SK-N-SH treated with all-trans-retinoic acid at 6 μM for 48 hours (cell line): ENCODE measurements at regions not wholly inside any gene's neighbourhood (a gene's known extent, or its start where the extent isn't known, plus 50 kb on each side); places are given as distances from the start of the nearest gene placed in this dataset.

Source experiments
- ATAC-seq: fragments of 200-7000 bp; cut with Tn5 transposase; 3 replicates; pipeline ENCODE4 v1.9.1; 2020; ENCODE audit warnings: mild to moderate bottlenecking, moderate library complexity
- ARNTL ChIP-seq: fragments of 450-650 bp; formaldehyde crosslinking; IDR thresholded peaks from 2 replicates; pipeline ENCODE4 v1.5.0; 2020; ENCODE audit warnings: low read depth, mild to moderate bottlenecking, moderate library complexity, borderline replicate concordance
- CREB5 ChIP-seq: fragments of 250-450 bp; sonication (Bioruptor Pico); IDR thresholded peaks from 2 replicates; pipeline ENCODE4 v1.5.1; 2020; ENCODE audit warnings: low read depth, mild to moderate bottlenecking, moderate library complexity
- ESRRG ChIP-seq: fragments of 250-450 bp; sonication (Bioruptor Pico); IDR thresholded peaks from 2 replicates; pipeline ENCODE4 v1.6.1; 2021; ENCODE audit warnings: mild to moderate bottlenecking
- ISL1 ChIP-seq: fragments of 250-450 bp; sonication (Bioruptor Pico); IDR thresholded peaks from 2 replicates; pipeline ENCODE4 v2.1.2; 2022; ENCODE audit warnings: mild to moderate bottlenecking, moderate library complexity
- OSR1 ChIP-seq: fragments of 250-450 bp; sonication (Bioruptor Pico); IDR thresholded peaks from 2 replicates; pipeline ENCODE4 v1.8.0; 2022; ENCODE audit warnings: moderate library complexity, mild to moderate bottlenecking, inconsistent platforms
- PPARA ChIP-seq: fragments of 250-450 bp; sonication (Bioruptor Pico); IDR thresholded peaks from 2 replicates; pipeline ENCODE4 v1.5.0; 2020; ENCODE audit warnings: mild to moderate bottlenecking, borderline replicate concordance
- RARB ChIP-seq: fragments of 250-450 bp; sonication (Bioruptor Pico); IDR thresholded peaks from 2 replicates; pipeline ENCODE4 v1.8.0; 2021; ENCODE audit warnings: mild to moderate bottlenecking, moderate library complexity
- SNAI2 ChIP-seq: fragments of 250-450 bp; sonication (Bioruptor Pico); IDR thresholded peaks from 2 replicates; pipeline ENCODE4 v1.5.0; 2020; ENCODE audit warnings: mild to moderate bottlenecking, moderate library complexity
- TCF4 ChIP-seq: fragments of 250-450 bp; sonication (Bioruptor Pico); IDR thresholded peaks from 2 replicates; pipeline ENCODE4 v1.8.0; 2021; ENCODE audit warnings: mild to moderate bottlenecking, moderate library complexity, borderline replicate concordance
- TOX ChIP-seq: fragments of 250-450 bp; sonication (Bioruptor Pico); IDR thresholded peaks from 2 replicates; pipeline ENCODE4 v1.8.0; 2021; ENCODE audit warnings: mild to moderate bottlenecking, moderate library complexity, borderline replicate concordance
- ZC3H10 ChIP-seq: fragments of 250-450 bp; sonication (Bioruptor Pico); IDR thresholded peaks from 2 replicates; pipeline ENCODE4 v1.5.1; 2021; ENCODE audit warnings: mild to moderate bottlenecking, moderate library complexity
- ZFP3 ChIP-seq: fragments of 250-450 bp; sonication (Bioruptor Pico); IDR thresholded peaks from 2 replicates; pipeline ENCODE4 v1.5.0; 2020; ENCODE audit warnings: mild to moderate bottlenecking, moderate library complexity
- ZFP30 ChIP-seq: fragments of 450-650 bp; formaldehyde crosslinking; IDR thresholded peaks from 2 replicates; pipeline ENCODE4 v1.5.0; 2022; ENCODE audit warnings: mild to moderate bottlenecking, moderate library complexity
- ZNF565 ChIP-seq: fragments of 450-650 bp; formaldehyde crosslinking; conservative IDR thresholded peaks from 2 replicates; pipeline ENCODE4 v1.5.0; 2020; ENCODE audit warnings: low read depth, mild to moderate bottlenecking, moderate library complexity
- ZNF70 ChIP-seq: fragments of 450-650 bp; formaldehyde crosslinking; IDR thresholded peaks from 2 replicates; pipeline ENCODE4 v1.5.0; 2020; ENCODE audit warnings: mild to moderate bottlenecking, moderate library complexity
- ZNF8 ChIP-seq: fragments of 450-650 bp; formaldehyde crosslinking; IDR thresholded peaks from 2 replicates; pipeline ENCODE4 v1.5.0; 2020; ENCODE audit warnings: mild to moderate bottlenecking, moderate library complexity
- TF ChIP-seq, protein P1 (sequence below): fragments of 250-450 bp; sonication (Bioruptor Pico); IDR thresholded peaks from 2 replicates; pipeline ENCODE4 v1.5.0; 2020; ENCODE audit warnings: mild to moderate bottlenecking, moderate library complexity
- TF ChIP-seq, protein P2 (sequence below): fragments of 250-450 bp; sonication (Bioruptor Pico); IDR thresholded peaks from 2 replicates; pipeline ENCODE4 v1.8.0; 2021; ENCODE audit warnings: low read depth, mild to moderate bottlenecking, moderate library complexity, borderline replicate concordance
- TF ChIP-seq, protein P3 (sequence below): fragments of 250-450 bp; sonication (Bioruptor Pico); IDR thresholded peaks from 2 replicates; pipeline ENCODE4 v1.5.1; 2021; ENCODE audit warnings: mild to moderate bottlenecking, moderate library complexity

DNA sequence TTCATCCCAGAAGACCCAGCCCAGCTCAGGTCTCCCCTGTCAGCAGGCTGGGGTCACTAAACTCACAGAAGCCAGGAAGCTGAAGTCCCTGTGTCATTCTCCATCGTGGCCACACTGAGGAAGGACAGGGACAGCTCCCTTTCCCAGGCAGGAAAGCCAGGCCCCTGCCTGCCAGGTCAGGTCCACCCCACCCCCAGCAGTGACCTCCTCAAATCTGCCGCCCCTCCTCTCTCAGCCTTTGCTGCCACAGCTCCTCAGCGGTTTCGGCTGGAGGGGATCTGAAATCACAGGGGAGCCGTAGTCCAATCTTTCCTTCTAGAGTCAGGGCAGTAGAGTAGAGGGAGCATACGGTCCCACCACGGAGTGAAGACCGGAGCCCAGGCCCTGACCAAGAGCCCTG lies 150.9 kb upstream of the UNC5B start:
- TF ChIP-seq ZC3H10 (CRISPR knock-in tag), result no peak
- TF ChIP-seq OSR1 (CRISPR knock-in tag), result no peak
- TF ChIP-seq, protein P1, sequence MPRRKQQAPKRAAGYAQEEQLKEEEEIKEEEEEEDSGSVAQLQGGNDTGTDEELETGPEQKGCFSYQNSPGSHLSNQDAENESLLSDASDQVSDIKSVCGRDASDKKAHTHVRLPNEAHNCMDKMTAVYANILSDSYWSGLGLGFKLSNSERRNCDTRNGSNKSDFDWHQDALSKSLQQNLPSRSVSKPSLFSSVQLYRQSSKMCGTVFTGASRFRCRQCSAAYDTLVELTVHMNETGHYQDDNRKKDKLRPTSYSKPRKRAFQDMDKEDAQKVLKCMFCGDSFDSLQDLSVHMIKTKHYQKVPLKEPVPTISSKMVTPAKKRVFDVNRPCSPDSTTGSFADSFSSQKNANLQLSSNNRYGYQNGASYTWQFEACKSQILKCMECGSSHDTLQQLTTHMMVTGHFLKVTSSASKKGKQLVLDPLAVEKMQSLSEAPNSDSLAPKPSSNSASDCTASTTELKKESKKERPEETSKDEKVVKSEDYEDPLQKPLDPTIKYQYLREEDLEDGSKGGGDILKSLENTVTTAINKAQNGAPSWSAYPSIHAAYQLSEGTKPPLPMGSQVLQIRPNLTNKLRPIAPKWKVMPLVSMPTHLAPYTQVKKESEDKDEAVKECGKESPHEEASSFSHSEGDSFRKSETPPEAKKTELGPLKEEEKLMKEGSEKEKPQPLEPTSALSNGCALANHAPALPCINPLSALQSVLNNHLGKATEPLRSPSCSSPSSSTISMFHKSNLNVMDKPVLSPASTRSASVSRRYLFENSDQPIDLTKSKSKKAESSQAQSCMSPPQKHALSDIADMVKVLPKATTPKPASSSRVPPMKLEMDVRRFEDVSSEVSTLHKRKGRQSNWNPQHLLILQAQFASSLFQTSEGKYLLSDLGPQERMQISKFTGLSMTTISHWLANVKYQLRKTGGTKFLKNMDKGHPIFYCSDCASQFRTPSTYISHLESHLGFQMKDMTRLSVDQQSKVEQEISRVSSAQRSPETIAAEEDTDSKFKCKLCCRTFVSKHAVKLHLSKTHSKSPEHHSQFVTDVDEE (CRISPR knock-in tag), result no peak
- TF ChIP-seq ZFP30 (CRISPR knock-in tag), result no peak
- TF ChIP-seq SNAI2, result no peak
- no peak for TF ChIP-seq ZNF565 (CRISPR knock-in tag)
- no peak for TF ChIP-seq PPARA (CRISPR knock-in tag)
- ATAC-seq, result no peak

DNA sequence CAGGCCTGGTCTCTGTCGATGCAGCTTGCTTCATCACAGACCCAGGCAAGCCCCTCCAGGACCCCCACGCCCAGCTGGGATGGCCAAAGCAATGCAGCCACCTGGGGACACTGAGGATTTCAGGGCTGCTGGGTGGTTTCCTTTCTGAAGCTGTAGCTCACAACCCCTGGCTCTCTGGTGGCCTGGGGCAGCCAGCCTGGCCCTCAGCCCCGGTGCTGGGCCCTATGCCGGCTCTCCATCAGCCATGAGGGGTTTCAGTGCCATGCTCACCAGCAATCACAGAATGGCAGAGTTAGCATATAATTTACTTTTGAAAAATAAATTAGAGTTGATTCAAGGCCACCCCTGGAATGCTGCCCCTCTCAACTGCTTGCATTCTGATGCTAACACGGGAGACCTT lies 150.2 kb upstream of the UNC5B start:
- no peak for ATAC-seq
- TF ChIP-seq OSR1 (CRISPR knock-in tag), result no peak
- TF ChIP-seq, protein P2, sequence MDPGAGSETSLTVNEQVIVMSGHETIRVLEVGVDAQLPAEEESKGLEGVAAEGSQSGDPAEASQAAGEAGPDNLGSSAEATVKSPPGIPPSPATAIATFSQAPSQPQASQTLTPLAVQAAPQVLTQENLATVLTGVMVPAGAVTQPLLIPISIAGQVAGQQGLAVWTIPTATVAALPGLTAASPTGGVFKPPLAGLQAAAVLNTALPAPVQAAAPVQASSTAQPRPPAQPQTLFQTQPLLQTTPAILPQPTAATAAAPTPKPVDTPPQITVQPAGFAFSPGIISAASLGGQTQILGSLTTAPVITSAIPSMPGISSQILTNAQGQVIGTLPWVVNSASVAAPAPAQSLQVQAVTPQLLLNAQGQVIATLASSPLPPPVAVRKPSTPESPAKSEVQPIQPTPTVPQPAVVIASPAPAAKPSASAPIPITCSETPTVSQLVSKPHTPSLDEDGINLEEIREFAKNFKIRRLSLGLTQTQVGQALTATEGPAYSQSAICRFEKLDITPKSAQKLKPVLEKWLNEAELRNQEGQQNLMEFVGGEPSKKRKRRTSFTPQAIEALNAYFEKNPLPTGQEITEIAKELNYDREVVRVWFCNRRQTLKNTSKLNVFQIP, result no peak
- TF ChIP-seq, protein P1 (CRISPR knock-in tag), result no peak
- no peak for TF ChIP-seq PPARA (CRISPR knock-in tag)
- no peak for TF ChIP-seq RARB (CRISPR knock-in tag)
- no peak for TF ChIP-seq TCF4 (CRISPR knock-in tag)
- no peak for TF ChIP-seq TOX (CRISPR knock-in tag)
- no peak for TF ChIP-seq CREB5
- TF ChIP-seq ZFP30 (CRISPR knock-in tag), result no peak
- TF ChIP-seq, protein P3, sequence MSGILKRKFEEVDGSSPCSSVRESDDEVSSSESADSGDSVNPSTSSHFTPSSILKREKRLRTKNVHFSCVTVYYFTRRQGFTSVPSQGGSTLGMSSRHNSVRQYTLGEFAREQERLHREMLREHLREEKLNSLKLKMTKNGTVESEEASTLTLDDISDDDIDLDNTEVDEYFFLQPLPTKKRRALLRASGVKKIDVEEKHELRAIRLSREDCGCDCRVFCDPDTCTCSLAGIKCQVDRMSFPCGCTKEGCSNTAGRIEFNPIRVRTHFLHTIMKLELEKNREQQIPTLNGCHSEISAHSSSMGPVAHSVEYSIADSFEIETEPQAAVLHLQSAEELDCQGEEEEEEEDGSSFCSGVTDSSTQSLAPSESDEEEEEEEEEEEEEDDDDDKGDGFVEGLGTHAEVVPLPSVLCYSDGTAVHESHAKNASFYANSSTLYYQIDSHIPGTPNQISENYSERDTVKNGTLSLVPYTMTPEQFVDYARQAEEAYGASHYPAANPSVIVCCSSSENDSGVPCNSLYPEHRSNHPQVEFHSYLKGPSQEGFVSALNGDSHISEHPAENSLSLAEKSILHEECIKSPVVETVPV (CRISPR knock-in tag), result no peak
- TF ChIP-seq ZNF8 (CRISPR knock-in tag), result no peak
- TF ChIP-seq ESRRG, result no peak
- no peak for TF ChIP-seq ISL1 (CRISPR knock-in tag)
- TF ChIP-seq SNAI2, result no peak
- TF ChIP-seq ZNF565 (CRISPR knock-in tag), result no peak
- TF ChIP-seq ZNF70, result no peak
- TF ChIP-seq ARNTL (CRISPR knock-in tag), result no peak
- TF ChIP-seq ZFP3 (CRISPR knock-in tag), result no peak

- TF ChIP-seq CREB5 (no peak), ZFP3 (CRISPR knock-in tag) (no peak), ZC3H10 (CRISPR knock-in tag) (no peak)
- ATAC-seq, result no peak
Measured at GRCh38 chr10:71063401-71063800, 149.0 kb upstream of the UNC5B start.
